NCI-H2227 treated with DMSO at 0.1 percent for 48 hours (cell line): ENCODE measurements at regions not wholly inside any gene's neighbourhood (a gene's known extent, or its start where the extent isn't known, plus 50 kb on each side); places are given as distances from the start of the nearest gene placed in this dataset.
"Not testable (repeated sequence)": the region's sequence is repeated elsewhere in the genome, so short reads cannot be mapped to it uniquely, and the experiment has no call there.

Experiments used
- DNase-seq: peaks from one replicate; lab custom pipeline; 2025; lab: John Stamatoyannopoulos, UW

- DNase-seq: no peak
Measured at GRCh38 chr18:5021558-5021957, 175.5 kb downstream of the AKAIN1 start.

- no peak for DNase-seq
Measured at GRCh38 chr18:5015213-5015612, 181.8 kb downstream of the AKAIN1 start.

GRCh38 chr18:5004031-5004820 is 192.8 kb downstream of the AKAIN1 start:
- DNase-seq: not testable (repeated sequence)

- DNase-seq: no peak
Measured at GRCh38 chr18:4994710-4995109, 202.3 kb downstream of the AKAIN1 start.

GRCh38 chr18:4987452-4988405 is 209.3 kb downstream of the AKAIN1 start:
- no peak for DNase-seq

- DNase-seq: no peak
Measured at GRCh38 chr18:4986677-4987076, 210.4 kb downstream of the AKAIN1 start.

- DNase-seq: no peak
Measured at GRCh38 chr18:4986066-4986465, 211.0 kb downstream of the AKAIN1 start.

GRCh38 chr18:4961121-4961909 is 235.7 kb downstream of the AKAIN1 start:
- no peak for DNase-seq

GRCh38 chr18:4960578-4960977 is 236.5 kb downstream of the AKAIN1 start:
- DNase-seq: no peak

- DNase-seq: no peak
Measured at GRCh38 chr18:4931209-4931608, 265.8 kb downstream of the AKAIN1 start.

GRCh38 chr18:4921548-4921947 is 275.5 kb downstream of the AKAIN1 start:
- no peak for DNase-seq

GRCh38 chr18:4917509-4917908 is 279.5 kb downstream of the AKAIN1 start:
- not testable (repeated sequence) for DNase-seq

- no peak for DNase-seq
Measured at GRCh38 chr18:4908328-4908727, 288.7 kb downstream of the AKAIN1 start.

GRCh38 chr18:4906856-4907255 is 290.2 kb downstream of the AKAIN1 start:
- no peak for DNase-seq

GRCh38 chr18:4888251-4889040 is 308.6 kb downstream of the AKAIN1 start:
- no peak for DNase-seq

- no peak for DNase-seq
Measured at GRCh38 chr18:4878480-4878879, 318.6 kb downstream of the AKAIN1 start.

- DNase-seq: no peak
Measured at GRCh38 chr18:4871197-4871596, 325.9 kb downstream of the AKAIN1 start.

- DNase-seq: no peak
Measured at GRCh38 chr18:4870177-4870773, 326.8 kb downstream of the AKAIN1 start.

GRCh38 chr18:4869155-4869554 is 327.9 kb downstream of the AKAIN1 start:
- no peak for DNase-seq

- DNase-seq: no peak
Measured at GRCh38 chr18:4858379-4859127, 338.5 kb downstream of the AKAIN1 start.
